IPS-20b (cell line): ENCODE measurements at regions not wholly inside any gene's neighbourhood (a gene's known extent, or its start where the extent isn't known, plus 50 kb on each side); places are given as distances from the start of the nearest gene placed in this dataset.

Source experiments
- H3K27ac ChIP-seq: one replicate; pipeline ENCODE4 v1.5.1; 2013; ENCODE audit warnings: low read length
- H3K27me3 ChIP-seq: 2 replicates; pipeline ENCODE4 v1.6.1; 2013; ENCODE audit warnings: mild to moderate bottlenecking, low read length, inconsistent platforms; ENCODE audit not compliant: insufficient read depth
- H3K36me3 ChIP-seq: 2 replicates; pipeline ENCODE4 v1.6.1; 2013; ENCODE audit warnings: low read depth, mild to moderate bottlenecking, inconsistent platforms, low read length, moderate library complexity; ENCODE audit not compliant: insufficient read depth
- H3K4me1 ChIP-seq: 2 replicates; pipeline ENCODE4 v1.6.1; 2013; ENCODE audit warnings: mild to moderate bottlenecking, control low read depth, inconsistent platforms, low read length, moderate library complexity; ENCODE audit not compliant: insufficient read depth
- H3K4me3 ChIP-seq: 2 replicates; pipeline ENCODE4 v1.5.1; 2013; ENCODE audit warnings: mild to moderate bottlenecking, low read length, inconsistent platforms
- H3K9ac ChIP-seq: 2 replicates; pipeline ENCODE4 v1.6.1; 2013; ENCODE audit warnings: low read depth, mild to moderate bottlenecking, inconsistent platforms, low read length, moderate library complexity
- H3K9me3 ChIP-seq: 2 replicates; pipeline ENCODE4 v1.6.1; 2013; ENCODE audit warnings: mild to moderate bottlenecking, low read depth, low read length, inconsistent platforms; ENCODE audit not compliant: insufficient read depth

DNA sequence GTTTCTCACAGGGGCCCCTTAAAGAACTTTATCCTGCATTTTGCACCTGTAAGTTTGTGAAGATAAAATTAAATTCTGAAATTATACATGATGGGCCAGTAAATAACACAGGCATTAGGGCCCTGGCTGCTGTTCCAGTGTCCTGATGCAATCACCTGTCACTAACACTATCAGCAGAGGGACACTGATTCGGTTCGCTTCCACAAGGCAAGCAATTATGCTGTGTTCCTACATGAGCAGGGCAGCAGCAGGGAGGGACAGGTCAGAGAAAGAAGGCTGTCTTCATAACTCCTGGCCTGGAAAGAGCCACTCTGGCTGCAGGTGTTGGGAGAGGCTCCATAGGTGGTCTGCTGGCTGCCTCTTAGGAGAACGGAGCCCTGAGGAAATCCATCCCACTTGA lies 487.3 kb downstream of the MID1IP1 start:
- no peak overlapping the region for H3K4me3 ChIP-seq
- peaks cover 3% of the 10 kb centered on the region; the same call in 1 of the 2 replicates for H3K9me3 ChIP-seq
- no peak overlapping the region for H3K9ac ChIP-seq
- no peak overlapping the region for H3K27ac ChIP-seq
- no peaks in the 10 kb centered on the region for H3K4me1 ChIP-seq
- H3K27me3 ChIP-seq = no peaks in the 10 kb centered on the region
- H3K36me3 ChIP-seq = no peaks in the 10 kb centered on the region

DNA sequence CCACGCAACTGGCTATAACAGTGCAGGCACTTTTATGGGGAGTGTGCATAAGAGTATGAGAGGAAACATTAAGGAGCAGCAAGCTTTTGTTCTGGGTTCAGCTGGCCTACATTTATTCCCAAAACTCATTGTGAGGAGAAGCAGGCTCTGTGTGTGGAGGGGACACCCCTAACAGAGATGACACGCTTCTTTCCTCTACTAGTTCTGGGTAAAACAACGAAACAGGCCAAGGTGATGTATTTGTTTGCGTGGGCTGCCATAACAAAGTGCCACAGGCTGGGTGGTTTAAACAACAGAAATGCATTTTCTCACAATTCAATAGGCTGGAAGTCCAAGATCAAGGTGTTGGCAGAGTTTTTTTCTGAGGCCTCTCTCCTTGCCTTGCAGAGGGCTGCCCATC lies 488.6 kb downstream of the MID1IP1 start:
- Histone ChIP-seq H3K27ac (no peak overlapping the region), H3K9me3 (no peaks in the 10 kb centered on the region), H3K4me3 (no peak overlapping the region), H3K9ac (no peak overlapping the region), H3K36me3 (no peaks in the 10 kb centered on the region), H3K27me3 (no peaks in the 10 kb centered on the region), H3K4me1 (no peaks in the 10 kb centered on the region)

DNA sequence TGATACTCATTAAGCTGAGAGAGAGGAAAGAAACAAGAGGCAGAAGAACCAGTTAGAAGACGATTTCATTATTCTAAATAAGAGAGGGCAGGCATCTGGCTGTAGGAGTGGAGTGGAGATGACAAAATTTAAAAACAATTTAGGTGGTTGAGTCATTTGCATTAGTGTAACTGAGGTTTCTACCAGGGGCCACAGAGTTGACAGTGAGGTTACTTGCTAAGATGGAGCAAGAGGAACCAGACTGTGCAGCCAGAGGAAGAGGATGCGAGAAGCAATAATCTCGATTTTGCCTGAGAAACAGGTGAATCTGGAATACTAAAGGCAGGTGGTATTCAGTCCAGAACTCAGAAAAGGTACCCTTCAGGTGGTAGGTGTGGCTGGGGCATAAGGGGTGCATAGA lies 491.9 kb downstream of the MID1IP1 start:
- no peak overlapping the region for H3K4me3 ChIP-seq
- no peaks in the 10 kb centered on the region for H3K9me3 ChIP-seq
- H3K4me1 ChIP-seq = no peaks in the 10 kb centered on the region
- H3K9ac ChIP-seq = no peak overlapping the region
- no peaks in the 10 kb centered on the region for H3K36me3 ChIP-seq
- H3K27me3 ChIP-seq = no peaks in the 10 kb centered on the region
- H3K27ac ChIP-seq = no peak overlapping the region

DNA sequence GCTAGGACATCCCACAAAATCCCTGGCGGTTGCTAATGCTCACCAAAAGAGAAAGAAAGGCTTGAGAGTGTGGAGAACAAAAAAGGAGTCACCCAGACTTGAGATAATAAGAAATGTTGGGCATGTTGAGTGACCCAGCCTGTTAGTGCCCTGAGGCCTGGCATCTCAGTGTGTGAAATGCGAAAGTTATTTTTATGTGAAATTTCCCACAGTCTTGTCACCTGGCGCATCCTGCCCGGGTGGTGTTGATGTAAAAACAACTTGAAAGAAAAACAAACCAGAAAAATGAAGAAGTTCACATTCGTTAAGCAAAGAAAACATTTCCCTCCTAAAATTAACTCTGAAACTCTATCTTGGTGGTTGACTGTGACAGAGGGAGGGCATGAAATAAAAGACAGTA lies 495.2 kb downstream of the MID1IP1 start:
- no peak overlapping the region for H3K4me3 ChIP-seq
- H3K27me3 ChIP-seq = no peaks in the 10 kb centered on the region
- H3K9ac ChIP-seq = no peak overlapping the region
- no peaks in the 10 kb centered on the region for H3K36me3 ChIP-seq
- H3K9me3 ChIP-seq = no peaks in the 10 kb centered on the region
- no peaks in the 10 kb centered on the region for H3K4me1 ChIP-seq
- H3K27ac ChIP-seq = no peak overlapping the region

DNA sequence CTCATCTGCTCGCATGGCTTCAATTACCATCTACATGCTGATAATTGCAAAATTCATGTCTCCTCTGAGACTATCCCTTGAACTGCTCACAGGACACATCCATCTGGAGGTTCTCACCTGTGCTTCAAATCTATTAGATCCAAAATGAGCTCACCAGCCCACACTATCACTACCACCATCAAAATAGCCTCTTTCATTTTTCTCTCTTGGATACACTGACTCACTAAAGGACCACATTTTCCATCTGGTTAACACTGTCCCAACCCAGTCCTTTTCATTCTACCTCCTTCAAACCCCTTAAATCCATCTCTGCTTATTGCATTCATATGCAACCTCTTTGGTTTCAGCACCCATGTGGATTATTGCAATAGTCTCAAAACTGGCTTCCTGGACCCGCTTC lies 497.6 kb downstream of the MID1IP1 start:
- Histone ChIP-seq H3K9me3 (peaks cover 12% of the 10 kb centered on the region; the same call in 1 of the 2 replicates), H3K4me3 (no peak overlapping the region), H3K27ac (no peak overlapping the region), H3K4me1 (no peaks in the 10 kb centered on the region), H3K9ac (no peak overlapping the region), H3K36me3 (no peaks in the 10 kb centered on the region), H3K27me3 (no peaks in the 10 kb centered on the region)

DNA sequence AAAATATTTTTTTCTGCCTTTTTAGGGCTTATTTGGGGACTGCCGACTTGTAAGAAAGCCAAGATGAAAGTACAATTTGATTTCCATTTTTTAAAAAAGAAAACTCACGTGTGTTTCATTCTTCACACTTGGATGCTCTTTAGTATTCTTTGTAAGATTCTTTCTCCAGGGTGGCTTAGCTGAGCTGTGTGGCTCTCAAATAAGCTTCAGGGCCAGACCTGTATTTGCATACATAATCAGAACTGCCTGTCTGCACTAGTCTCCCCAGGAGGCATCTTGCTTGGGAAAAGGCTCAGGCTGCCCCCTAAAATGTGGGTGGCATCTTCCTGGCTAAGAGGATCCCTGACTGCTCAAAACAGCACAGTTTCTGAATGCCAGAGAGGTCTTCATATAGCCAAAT lies 498.4 kb downstream of the MID1IP1 start:
- no peaks in the 10 kb centered on the region for H3K4me1 ChIP-seq
- H3K9ac ChIP-seq = no peak overlapping the region
- H3K36me3 ChIP-seq = no peaks in the 10 kb centered on the region
- no peak overlapping the region for H3K4me3 ChIP-seq
- H3K9me3 ChIP-seq = peaks cover 12% of the 10 kb centered on the region; the same call in 1 of the 2 replicates
- H3K27me3 ChIP-seq = no peaks in the 10 kb centered on the region
- H3K27ac ChIP-seq = no peak overlapping the region

DNA sequence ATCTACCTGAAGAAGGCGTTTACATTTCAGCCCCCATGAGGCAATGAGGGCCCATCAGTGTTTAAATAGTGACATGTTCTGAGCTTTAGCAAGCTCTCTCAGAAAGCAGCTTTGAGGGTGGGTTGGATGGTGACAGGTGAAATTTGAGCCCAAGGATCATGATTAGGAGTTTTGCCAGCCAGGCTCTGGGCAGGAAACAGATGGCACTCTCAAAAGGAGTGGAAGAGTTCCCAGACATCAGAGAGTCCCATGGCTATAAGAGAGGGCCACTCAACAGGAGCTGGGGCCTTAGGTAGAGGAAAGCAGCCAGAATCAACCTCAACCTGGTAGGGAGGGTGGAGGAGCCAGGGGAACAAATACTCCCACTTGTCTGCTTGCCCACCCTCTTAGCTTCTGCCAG lies 499.8 kb downstream of the MID1IP1 start:
- no peaks in the 10 kb centered on the region for H3K4me1 ChIP-seq
- H3K36me3 ChIP-seq = no peaks in the 10 kb centered on the region
- H3K9ac ChIP-seq = no peak overlapping the region
- H3K27ac ChIP-seq = no peak overlapping the region
- no peak overlapping the region for H3K4me3 ChIP-seq
- peaks cover 12% of the 10 kb centered on the region; the same call in 1 of the 2 replicates for H3K9me3 ChIP-seq
- no peaks in the 10 kb centered on the region for H3K27me3 ChIP-seq

DNA sequence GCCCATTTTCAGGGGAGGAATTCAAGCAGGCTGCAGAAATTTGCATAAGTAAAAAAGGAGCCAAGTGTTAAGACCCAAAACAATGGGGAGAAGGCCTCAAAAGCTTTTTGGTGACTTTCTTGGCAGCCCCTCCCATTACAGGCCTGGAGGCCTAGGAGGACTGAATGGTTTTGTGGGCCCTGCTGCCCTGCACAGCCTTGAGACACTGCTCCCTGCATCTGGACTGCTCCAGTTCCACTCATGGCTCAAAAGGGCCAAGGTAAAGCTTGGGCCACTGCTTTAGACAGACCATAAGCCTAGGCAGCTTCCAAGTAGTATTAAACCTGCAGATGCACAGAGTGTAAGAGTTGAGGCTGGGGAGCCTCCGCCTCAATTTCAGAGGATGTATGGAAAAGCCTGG lies 501.6 kb downstream of the MID1IP1 start:
- H3K27ac ChIP-seq = no peak overlapping the region
- no peak overlapping the region for H3K9ac ChIP-seq
- no peak overlapping the region for H3K4me3 ChIP-seq
- peaks cover 12% of the 10 kb centered on the region; the same call in 1 of the 2 replicates for H3K9me3 ChIP-seq
- H3K27me3 ChIP-seq = no peaks in the 10 kb centered on the region
- H3K36me3 ChIP-seq = no peaks in the 10 kb centered on the region
- no peaks in the 10 kb centered on the region for H3K4me1 ChIP-seq

DNA sequence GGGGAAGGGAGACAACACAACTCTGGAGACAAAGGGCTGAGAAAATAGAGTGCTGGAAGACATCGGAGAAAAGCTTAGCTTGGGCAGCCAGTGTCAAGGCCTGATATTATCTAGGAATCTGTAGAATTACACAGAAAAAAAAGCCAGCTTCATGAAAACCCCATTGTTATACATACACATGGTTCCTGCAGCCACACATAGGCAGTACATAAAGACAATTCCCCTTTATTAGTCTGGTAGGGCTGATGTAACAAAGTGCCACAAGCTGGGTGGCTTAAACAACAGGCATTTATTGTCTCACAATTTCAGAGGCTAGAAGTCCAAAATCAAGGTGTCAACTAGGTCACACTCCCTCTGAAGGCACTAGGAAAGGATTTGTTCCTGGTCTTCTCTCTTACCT lies 503.5 kb downstream of the MID1IP1 start:
- H3K9ac ChIP-seq = no peak overlapping the region
- no peak overlapping the region for H3K4me3 ChIP-seq
- H3K27me3 ChIP-seq = no peaks in the 10 kb centered on the region
- H3K9me3 ChIP-seq = peaks cover 12% of the 10 kb centered on the region; the same call in 1 of the 2 replicates
- no peaks in the 10 kb centered on the region for H3K4me1 ChIP-seq
- H3K36me3 ChIP-seq = no peaks in the 10 kb centered on the region
- H3K27ac ChIP-seq = no peak overlapping the region

DNA sequence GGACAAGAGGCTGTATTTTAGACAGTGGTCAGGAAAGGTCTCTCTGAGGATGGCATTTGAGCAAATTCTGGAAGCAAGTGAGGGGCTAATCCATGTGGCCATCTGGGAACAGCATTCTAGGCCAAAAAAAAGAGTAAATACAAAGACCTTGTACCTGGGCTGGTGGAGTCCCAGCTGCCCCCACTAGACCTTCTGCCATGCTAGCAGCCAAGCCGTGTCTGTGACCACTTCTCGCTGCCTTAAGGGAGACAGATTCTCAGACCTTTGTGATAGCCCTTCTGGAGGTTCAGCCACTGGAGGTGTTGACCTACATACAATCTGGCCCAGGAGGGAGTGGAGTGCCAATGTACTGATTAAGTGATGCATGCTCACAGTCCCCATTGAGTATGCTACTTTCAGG lies 506.2 kb downstream of the MID1IP1 start:
- H3K4me3 ChIP-seq = no peak overlapping the region
- no peak overlapping the region for H3K27ac ChIP-seq
- no peaks in the 10 kb centered on the region for H3K4me1 ChIP-seq
- H3K9ac ChIP-seq = no peak overlapping the region
- H3K36me3 ChIP-seq = no peaks in the 10 kb centered on the region
- H3K27me3 ChIP-seq = no peaks in the 10 kb centered on the region
- H3K9me3 ChIP-seq = peaks cover 10% of the 10 kb centered on the region; the same call in 1 of the 2 replicates

DNA sequence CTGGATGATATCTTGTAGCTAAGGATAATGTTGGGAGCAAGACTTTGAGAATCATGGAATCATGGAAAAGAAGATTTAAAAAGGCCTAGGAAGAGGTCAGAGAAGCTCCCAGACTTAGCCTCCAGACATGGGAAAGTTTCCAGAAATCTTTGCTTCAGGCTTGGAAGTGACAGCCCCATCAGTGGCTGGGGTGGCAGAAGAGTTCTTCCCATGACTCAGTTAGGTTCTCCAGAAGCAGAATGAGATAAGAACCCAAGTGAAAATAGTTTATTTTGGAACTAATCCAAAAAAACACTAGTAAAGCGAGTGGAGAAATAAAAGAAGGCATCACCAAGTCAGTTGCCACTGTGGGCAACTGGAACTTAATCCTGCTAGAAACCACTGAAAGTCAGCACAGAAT lies 506.9 kb downstream of the MID1IP1 start:
- no peak overlapping the region for H3K9ac ChIP-seq
- no peak overlapping the region for H3K27ac ChIP-seq
- no peak overlapping the region for H3K4me3 ChIP-seq
- no peaks in the 10 kb centered on the region for H3K4me1 ChIP-seq
- peaks cover 4% of the 10 kb centered on the region; the same call in 1 of the 2 replicates for H3K9me3 ChIP-seq
- H3K27me3 ChIP-seq = no peaks in the 10 kb centered on the region
- no peaks in the 10 kb centered on the region for H3K36me3 ChIP-seq

DNA sequence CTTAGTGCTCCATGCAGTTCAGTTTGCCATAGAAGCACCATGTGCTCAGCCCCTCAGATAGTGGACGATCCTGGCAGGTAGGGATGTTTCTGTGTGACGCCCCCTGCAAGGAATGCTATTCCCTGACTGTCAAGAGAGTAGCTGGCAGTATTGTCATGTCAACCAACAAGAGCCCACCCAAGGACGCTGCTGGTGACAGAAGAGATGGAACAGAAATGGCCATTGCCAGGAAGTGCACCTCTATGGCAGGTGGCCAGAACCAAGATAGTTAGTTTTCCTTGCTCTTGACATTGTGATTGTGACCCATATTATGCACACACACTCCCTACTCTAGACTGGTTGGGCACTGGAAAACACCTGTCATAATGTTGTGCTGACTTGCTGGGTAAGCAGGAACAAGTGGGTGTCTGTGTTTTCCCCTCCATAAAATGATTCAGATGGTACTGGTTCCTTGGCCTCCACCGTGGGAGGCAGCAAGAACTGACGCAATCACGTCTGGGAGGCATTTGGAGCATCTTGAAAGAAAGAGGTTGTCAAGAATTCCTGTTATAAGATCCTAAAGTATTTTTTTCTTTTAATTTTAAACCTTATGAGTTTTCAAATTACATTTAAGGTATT lies 507.9 kb downstream of the MID1IP1 start:
- Histone ChIP-seq H3K27ac (no peak overlapping the region), H3K36me3 (no peaks in the 10 kb centered on the region), H3K4me3 (no peak overlapping the region), H3K9me3 (no peaks in the 10 kb centered on the region), H3K9ac (no peak overlapping the region), H3K27me3 (no peaks in the 10 kb centered on the region), H3K4me1 (no peaks in the 10 kb centered on the region)
